Adrenal gland (tissue), 5 donors: ENCODE measurements at regions not wholly inside any gene's neighbourhood (a gene's known extent, or its start where the extent isn't known, plus 50 kb on each side); places are given as distances from the start of the nearest gene placed in this dataset.

Experiments used
- POLR2A ChIP-seq, 2 donors: fragments of 450-650 bp; IDR thresholded peaks; one replicate each; pipeline ENCODE4 v1.6.1; 2017; ENCODE audit warnings: antibody characterized with exemption in 2 of 2, mild to moderate bottlenecking in 2 of 2, moderate library complexity in 1 of 2
- TF ChIP-seq, protein P1 (sequence below), 6 experiments: fragments of 450-650 bp in 4 of 6; fragments of 200-600 bp in 2 of 6; sonication (generic) in 1 of 6; IDR thresholded peaks; 1 replicate in 5 of 6; 2 replicates in 1 of 6; pipeline versions ENCODE4 v1.5.1 to v1.8.0; 2016 to 2021; ENCODE audit warnings: antibody characterized with exemption in 6 of 6, mild to moderate bottlenecking in 2 of 6, moderate library complexity in 1 of 6
- donor health status: DM: no; HTN: no; CAD: no.

- TF ChIP-seq, protein P1, sequence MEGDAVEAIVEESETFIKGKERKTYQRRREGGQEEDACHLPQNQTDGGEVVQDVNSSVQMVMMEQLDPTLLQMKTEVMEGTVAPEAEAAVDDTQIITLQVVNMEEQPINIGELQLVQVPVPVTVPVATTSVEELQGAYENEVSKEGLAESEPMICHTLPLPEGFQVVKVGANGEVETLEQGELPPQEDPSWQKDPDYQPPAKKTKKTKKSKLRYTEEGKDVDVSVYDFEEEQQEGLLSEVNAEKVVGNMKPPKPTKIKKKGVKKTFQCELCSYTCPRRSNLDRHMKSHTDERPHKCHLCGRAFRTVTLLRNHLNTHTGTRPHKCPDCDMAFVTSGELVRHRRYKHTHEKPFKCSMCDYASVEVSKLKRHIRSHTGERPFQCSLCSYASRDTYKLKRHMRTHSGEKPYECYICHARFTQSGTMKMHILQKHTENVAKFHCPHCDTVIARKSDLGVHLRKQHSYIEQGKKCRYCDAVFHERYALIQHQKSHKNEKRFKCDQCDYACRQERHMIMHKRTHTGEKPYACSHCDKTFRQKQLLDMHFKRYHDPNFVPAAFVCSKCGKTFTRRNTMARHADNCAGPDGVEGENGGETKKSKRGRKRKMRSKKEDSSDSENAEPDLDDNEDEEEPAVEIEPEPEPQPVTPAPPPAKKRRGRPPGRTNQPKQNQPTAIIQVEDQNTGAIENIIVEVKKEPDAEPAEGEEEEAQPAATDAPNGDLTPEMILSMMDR (IDR thresholded peaks at IDR 0.05) = no peak
- no peak for TF ChIP-seq POLR2A (IDR thresholded peaks at IDR 0.05)
Measured at GRCh38 chr3:6132684-6133432, 728.1 kb upstream of the GRM7 start.
